Gastrocnemius medialis (tissue), 4 donors: ENCODE measurements at regions not wholly inside any gene's neighbourhood (a gene's known extent, or its start where the extent isn't known, plus 50 kb on each side); places are given as distances from the start of the nearest gene placed in this dataset.

Source experiments
- CTCF ChIP-seq, 5 experiments: fragments of 450-650 bp in 3 of 5; fragments of 200-600 bp in 2 of 5; sonication (generic) in 2 of 5; IDR thresholded peaks in 4 of 5; conservative IDR thresholded peaks in 1 of 5; 1 replicate in 4 of 5; 2 replicates in 1 of 5; pipeline ENCODE4 v1.5.1; 2016 to 2019; ENCODE audit warnings: antibody characterized with exemption in 5 of 5, mild to moderate bottlenecking in 3 of 5, moderate library complexity in 3 of 5
- POLR2A ChIP-seq, 2 donors: fragments of 450-650 bp; IDR thresholded peaks; one replicate each; pipeline ENCODE4 v1.6.1; 2017; ENCODE audit warnings: antibody characterized with exemption in 2 of 2, mild to moderate bottlenecking in 2 of 2, moderate library complexity in 2 of 2

- TF ChIP-seq CTCF (IDR thresholded peaks at IDR 0.05 in 4 of 5, conservative IDR thresholded peaks at IDR 0.05 in 1 of 5), result no peak
- no peak for TF ChIP-seq POLR2A (IDR thresholded peaks at IDR 0.05)
These were observed 168.7 kb downstream of the RRAGC start for GRCh38 chr1:38690790-38691449.
